ENCODE measurements at regions not wholly inside any gene's neighbourhood (a gene's known extent, or its start where the extent isn't known, plus 50 kb on each side); places are given as distances from the start of the nearest gene placed in this dataset.

GRCh38 chr10:7484456-7485243 lies 73.8 kb upstream of the SFMBT2 start:
- H3K4me3 ChIP-seq (ENCODE audit: low read length): peak overlapping the region; percentile 72; the same call in 1 of the 2 replicates
- TF ChIP-seq ZNF274 (IDR thresholded peaks at IDR 0.05; ENCODE audit: low read depth, low read length): no peak

GRCh38 chr10:7483848-7484247 lies 73.0 kb upstream of the SFMBT2 start:
- TF ChIP-seq ZNF274 (IDR thresholded peaks at IDR 0.05; ENCODE audit: low read depth, low read length): no peak
- H3K4me3 ChIP-seq (ENCODE audit: low read length): no peak overlapping the region

- TF ChIP-seq ZNF274 (IDR thresholded peaks at IDR 0.05; ENCODE audit: low read depth, low read length): no peak
- no peak overlapping the region for H3K4me3 ChIP-seq (ENCODE audit: low read length)
These were observed 72.2 kb upstream of the SFMBT2 start for GRCh38 chr10:7482992-7483391.

GRCh38 chr10:7481368-7481765 lies 70.5 kb upstream of the SFMBT2 start:
- H3K4me3 ChIP-seq (ENCODE audit: low read length): no peak overlapping the region
- TF ChIP-seq ZNF274 (IDR thresholded peaks at IDR 0.05; ENCODE audit: low read depth, low read length): no peak

- no peak overlapping the region; the same call in 1 of the 2 replicates for H3K4me3 ChIP-seq (ENCODE audit: low read length)
- no peak for TF ChIP-seq ZNF274 (IDR thresholded peaks at IDR 0.05; ENCODE audit: low read depth, low read length)
These were observed 70.0 kb upstream of the SFMBT2 start for GRCh38 chr10:7480742-7481367.

- H3K4me3 ChIP-seq (ENCODE audit: low read length): no peak overlapping the region
- TF ChIP-seq ZNF274 (IDR thresholded peaks at IDR 0.05; ENCODE audit: low read depth, low read length): no peak
These were observed 69.2 kb upstream of the SFMBT2 start for GRCh38 chr10:7479861-7480598.

GRCh38 chr10:7478727-7479457 lies 68.1 kb upstream of the SFMBT2 start:
- TF ChIP-seq ZNF274 (IDR thresholded peaks at IDR 0.05; ENCODE audit: low read depth, low read length): no peak

GRCh38 chr10:7477538-7478334 lies 66.9 kb upstream of the SFMBT2 start:
- TF ChIP-seq ZNF274 (IDR thresholded peaks at IDR 0.05; ENCODE audit: low read depth, low read length): no peak
- H3K4me3 ChIP-seq (ENCODE audit: low read length): no peak overlapping the region

More at GRCh38 chr10:7478727-7479457, 68.1 kb upstream of the SFMBT2 start:
- H3K4me3 ChIP-seq (ENCODE audit: low read length): no peak overlapping the region

GRCh38 chr10:7475939-7476338 lies 65.1 kb upstream of the SFMBT2 start:
- no peak for TF ChIP-seq ZNF274 (IDR thresholded peaks at IDR 0.05; ENCODE audit: low read depth, low read length)
- peak overlapping the region; percentile 13; the same call in 1 of the 2 replicates for H3K4me3 ChIP-seq (ENCODE audit: low read length)

- peak overlapping the region; percentile 13; the same call in 1 of the 2 replicates for H3K4me3 ChIP-seq (ENCODE audit: low read length)
- no peak for TF ChIP-seq ZNF274 (IDR thresholded peaks at IDR 0.05; ENCODE audit: low read depth, low read length)
These were observed 64.4 kb upstream of the SFMBT2 start for GRCh38 chr10:7475046-7475911.

- no peak overlapping the region for H3K4me3 ChIP-seq (ENCODE audit: low read length)
- TF ChIP-seq ZNF274 (IDR thresholded peaks at IDR 0.05; ENCODE audit: low read depth, low read length): no peak
These were observed 63.6 kb upstream of the SFMBT2 start for GRCh38 chr10:7474388-7474787.

- no peak for TF ChIP-seq ZNF274 (IDR thresholded peaks at IDR 0.05; ENCODE audit: low read depth, low read length)
- no peak overlapping the region for H3K4me3 ChIP-seq (ENCODE audit: low read length)
These were observed 62.6 kb upstream of the SFMBT2 start for GRCh38 chr10:7473474-7473873.

Data from GM08714 (cell line).